Medulla oblongata (tissue), 1 donor: ENCODE measurements at regions not wholly inside any gene's neighbourhood (a gene's known extent, or its start where the extent isn't known, plus 50 kb on each side); places are given as distances from the start of the nearest gene placed in this dataset.

Experiments
- DNase-seq: peaks from one replicate; pipeline ENCODE4 v3.0.0-alpha.2; 2015; ENCODE audit errors: extremely low spot score

DNA sequence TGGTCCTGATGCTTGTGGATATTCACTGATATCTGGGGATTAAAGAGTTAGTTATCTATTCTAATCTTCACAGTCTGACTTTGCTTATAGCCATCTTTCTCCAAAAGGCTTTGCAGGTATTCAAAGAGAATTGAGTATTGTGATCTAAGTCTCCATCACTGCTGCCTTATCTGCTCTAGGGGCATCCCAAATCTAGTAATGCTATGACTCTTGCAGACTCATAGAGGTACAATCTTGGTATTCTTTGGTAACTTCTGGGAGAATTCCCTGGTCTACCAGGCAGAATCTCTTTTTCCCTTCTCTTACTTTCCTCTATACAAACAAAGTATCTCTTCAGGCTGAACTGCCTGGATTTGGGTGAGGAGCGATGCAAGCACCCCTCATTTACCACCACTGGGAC lies 746.3 kb downstream of the JRKL start:
- no peak for DNase-seq

DNA sequence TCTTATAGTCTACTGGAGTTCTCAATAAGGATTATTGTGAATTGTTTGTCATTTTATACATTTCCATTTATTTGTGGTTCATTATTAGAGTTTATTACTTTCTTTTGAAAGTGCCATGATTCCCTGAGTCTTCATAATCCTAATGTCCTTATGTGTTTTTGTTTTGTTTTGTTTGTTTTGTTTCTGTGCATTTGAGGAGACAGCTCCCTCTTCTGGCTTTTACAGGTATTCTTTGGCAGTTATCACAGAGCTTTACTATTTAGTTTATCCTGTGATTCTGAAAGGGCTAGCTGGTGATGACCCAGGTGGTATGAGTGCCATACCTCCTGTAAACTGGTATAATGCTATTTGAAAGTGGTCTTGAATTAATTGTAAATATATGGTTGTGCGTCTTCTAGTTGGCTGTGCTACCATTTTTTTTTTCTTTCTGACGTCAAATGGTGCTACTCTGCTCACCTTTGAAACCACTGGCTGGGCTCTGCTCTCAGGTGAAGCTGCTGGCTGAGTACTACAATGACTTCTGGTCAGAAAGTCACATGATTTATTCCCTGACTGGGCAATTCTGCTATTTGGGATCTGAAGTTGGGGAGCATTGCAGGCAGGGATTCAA lies 751.2 kb downstream of the JRKL start:
- no peak for DNase-seq

DNA sequence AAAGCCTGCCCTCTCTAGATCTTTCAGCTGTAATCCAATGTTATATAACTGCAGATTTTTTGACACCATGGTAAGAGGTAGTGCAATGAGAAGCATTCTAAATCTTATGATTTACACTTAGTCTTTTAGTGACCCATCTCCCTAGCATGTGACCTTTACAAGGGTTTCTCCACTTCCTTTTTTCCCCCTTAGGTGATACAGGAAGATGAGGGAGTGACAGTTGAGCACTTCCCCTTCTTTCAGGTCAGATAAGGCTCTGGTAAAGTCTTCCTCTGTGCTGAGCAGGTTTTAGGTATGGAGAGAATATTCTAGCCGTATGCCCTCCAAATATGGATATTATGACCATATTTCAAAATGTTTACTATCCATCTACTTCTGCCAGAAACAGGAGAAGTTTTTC lies 753.6 kb downstream of the JRKL start:
- no peak for DNase-seq

DNA sequence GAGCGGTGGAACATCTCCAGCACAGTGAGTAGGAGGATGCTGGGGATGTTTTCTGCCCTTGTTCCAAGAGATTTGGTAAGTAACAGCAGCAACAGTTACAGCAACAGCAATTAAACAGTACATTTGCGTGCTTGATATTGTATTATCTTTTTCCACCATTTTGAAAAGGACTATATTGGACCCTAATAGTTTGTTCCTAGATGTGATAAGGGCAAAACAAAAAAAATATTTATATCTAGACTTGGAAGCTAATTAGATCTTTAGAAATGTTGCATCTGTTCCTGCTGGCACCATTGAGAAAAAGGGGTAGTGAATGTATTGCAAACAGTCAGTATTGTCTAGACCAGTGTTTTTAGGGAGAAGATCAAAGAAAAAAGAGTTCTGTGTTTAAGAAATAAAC lies 759.9 kb downstream of the JRKL start:
- no peak for DNase-seq

DNA sequence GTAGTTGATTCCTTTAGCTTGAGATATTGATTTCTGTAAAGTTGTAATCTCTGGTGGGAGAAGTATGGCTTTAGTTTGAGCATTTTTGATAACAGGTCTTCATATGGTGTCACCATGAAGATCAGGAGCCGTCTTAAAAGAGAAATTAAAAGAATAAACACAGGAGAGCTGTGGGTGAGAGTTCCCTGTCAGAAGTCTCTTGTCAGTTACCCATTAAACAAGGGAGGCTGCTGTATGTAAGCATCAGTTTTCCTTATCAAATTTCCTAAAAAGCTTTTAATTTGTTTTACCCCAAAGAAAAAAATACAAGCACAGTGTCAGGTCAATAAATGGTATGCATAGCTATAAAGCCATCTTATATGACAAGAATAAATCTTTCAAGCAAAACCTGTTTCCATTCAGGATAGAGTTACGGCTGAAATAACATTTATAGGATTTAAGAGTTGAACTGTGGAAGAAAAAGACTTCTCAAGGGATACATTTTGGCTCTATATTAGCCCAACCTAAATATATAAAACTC lies 767.5 kb downstream of the JRKL start:
- DNase-seq = no peak

DNA sequence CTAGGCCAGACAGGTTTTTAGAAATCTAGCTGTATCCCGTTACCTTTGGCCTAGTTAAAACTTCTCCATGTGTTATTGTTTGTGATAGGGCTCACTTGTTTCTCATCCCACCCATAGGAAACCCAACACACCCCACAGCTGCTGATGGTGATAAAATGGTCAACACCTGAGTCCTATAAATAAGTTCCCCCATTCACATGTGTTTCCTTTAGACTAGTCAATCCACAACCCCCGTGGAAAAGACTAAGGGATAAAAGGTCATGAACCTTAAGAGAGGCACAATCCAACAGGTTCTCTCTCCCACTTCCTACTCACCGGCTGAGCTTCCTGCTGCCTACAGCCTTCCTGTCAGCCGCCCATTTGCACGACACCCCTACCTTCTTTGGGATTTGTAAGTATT lies 768.4 kb downstream of the JRKL start:
- DNase-seq = no peak

DNA sequence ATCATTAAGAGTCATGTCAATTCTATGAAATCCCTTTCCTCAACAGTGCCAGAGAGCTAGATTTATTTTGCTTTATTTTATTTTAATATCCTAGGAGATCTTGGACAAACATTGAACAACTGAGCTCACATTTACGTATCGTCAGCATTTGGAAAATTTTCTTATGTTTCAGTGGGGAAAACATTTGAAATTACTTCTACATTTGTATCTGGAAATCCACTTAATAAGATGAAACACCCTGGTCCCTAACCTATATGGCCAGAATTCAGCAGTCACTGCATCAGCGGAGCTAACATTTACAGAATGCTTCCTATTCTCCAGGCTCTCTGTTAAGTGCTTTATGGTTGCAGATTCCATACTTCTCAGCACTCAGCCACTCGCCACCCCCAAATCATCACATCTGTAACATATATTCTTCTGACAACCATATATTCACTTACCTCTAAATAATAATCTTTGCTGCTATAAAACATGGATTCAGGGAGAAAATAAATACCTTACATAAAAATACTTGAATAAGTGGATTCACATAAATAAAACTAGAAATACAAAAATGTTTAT lies 773.9 kb downstream of the JRKL start:
- no peak for DNase-seq

DNA sequence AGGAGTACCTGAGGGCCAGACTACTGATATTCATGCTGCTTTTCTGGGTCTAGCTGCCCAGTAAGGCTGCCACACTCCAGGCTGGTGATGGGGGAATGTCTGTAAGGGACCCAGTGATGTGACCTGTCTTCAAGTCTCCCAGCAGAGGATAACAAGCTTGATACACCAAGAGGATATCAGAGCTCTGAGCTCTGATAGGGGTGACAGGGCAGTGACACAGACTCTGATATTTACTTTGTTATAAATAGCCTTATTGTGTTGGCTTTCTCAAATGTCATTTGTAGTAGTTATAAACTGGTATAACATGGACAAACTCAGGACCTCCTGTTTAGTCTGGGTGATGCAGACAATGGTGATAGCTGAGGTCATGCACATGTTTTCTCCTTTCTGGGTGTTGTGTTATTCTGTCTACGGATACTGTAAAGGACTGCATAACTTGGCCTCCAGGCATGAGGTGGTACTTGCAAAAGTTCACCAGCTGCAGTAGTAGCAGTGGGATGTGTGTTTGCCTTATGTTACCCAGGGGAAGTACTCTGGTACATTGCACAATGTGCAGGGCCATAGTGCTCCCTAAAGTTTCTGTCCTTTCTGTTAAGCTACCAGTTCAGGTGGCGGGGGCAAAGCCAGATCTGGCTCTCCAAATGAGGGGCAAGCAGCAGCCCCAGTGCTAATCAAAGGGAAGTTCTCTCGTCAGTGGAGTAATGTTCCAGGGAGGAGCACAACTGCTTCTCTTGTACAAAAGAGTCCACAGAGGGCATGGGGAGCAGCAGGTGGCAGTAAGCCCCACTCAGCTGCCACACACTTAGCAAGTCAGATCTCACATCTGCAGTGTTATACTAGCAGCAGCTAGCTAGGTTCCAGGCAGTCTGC lies 812.2 kb downstream of the JRKL start:
- no peak for DNase-seq

DNA sequence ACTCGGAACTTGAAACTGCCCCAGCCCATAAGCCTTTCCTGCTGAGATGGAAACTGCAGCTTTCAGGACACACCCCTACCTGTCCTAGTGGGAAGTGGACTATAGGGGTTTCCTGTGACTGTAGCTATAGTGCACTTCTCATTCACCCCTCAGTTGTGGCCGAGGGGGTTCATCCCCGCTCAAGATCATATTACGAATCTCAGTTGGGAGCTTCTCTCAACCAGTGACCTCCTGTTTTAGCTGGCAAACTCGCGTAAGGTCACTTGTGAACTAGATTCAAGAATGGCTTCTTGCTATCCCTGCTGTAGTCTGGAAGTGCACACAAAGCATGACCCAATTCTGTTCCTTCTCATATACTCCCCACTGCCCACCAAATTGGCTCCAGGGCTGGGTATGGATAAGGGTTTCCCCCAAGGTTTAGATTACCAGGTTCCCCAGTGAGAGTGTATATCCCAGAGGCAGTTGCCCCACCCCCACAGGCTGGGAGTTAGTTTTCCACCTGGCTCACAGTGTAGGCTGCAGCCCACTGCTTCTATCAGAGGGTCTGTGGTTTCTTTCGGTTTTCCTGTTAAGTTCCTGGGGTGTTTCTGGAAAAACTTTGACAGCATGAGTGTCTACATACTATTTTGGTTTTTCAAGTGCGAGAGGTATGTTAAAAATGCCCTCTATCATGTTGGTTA lies 812.9 kb downstream of the JRKL start:
- no peak for DNase-seq

DNA sequence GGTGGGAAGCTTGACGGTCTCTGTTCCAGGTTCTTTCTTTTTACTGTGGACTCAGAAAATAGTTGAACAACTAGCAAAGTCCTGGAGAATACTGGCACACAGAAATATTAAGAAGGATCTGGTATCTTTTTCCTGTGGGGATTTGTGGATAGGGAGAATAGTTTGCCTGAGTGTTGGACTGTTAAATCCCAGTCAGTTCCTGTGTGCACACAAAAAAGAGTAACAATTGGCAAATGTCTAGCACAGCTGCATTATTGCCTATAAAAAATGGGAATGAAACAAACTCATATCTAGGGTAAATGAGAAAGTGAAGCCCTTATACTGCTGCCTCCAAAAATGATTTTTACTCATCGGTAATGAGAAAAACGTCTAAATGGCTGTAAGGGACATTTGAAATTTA lies 828.2 kb downstream of the JRKL start:
- DNase-seq = no peak

DNA sequence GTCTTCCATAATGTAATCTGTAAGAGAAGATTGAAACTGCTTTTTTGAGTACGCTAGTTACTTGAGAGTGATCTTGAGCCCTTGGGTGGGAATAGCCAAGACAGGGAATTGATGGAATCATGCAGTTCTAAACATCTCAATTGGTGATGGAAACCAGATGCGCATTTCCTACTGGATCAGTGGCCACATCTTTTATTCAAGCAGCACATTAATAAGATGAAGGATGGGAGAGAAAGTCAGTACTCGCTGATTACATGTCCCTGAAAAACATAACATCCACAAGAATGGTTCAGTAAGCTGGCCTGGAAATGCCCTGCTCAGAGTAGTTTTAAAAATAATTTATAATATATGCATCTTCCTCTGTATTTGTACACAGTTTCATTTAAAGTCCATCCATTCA lies 833.8 kb downstream of the JRKL start:
- no peak for DNase-seq

DNA sequence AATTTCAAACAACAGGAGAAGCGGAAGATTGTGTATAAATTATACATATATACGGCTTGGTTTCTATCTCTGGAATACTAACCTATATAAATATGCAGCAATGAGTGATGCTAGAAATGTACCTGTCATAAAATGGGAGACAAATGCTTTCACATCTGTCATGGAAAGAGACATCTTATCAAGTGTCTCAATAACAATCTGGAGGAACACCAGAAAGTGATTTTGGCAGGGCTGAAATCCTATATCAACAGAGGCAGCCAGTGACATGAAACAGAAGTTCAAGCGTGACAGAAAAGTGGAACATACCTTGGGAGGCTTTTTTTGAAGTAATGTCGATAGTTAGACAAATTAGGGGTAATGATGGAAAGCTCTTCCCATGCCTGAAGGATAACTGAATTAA lies 834.6 kb downstream of the JRKL start:
- DNase-seq = no peak

DNA sequence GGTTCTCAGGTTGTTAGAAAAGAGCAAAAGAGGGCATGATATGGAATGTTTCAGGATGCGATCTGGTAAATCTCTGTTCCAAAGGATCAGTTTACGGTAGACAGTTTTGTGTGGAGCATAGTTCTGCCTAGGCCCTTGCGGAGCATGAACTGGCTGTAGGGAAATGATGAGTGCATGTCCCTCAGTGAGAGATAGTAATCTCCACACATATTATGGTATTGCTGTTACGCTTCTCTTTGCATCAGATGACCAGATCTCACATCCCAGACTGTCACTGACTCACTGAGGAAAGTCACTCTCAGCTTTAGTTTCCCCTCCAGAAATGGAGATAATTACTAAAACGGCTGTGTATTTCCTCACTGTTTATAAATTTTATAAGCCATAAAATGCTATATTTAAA lies 836.0 kb downstream of the JRKL start:
- DNase-seq = no peak

DNA sequence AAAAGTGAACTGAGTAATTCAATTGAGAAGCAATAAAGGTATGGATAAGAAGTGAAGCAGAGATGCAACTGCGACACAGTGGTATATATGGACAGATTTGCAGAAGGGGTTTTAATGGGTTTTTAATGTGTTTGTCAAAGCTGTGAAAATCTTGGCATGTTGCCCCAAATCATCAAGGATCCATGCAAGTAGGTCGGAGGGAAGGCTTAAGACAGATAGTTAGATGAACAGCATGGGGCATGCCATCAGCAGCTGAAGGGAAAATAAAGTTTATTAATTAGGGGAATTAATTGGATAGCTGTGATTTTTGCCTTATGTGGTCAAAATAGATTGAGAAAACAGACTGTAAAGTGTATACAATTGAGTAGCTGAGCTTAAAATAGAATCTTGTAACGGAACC lies 840.1 kb downstream of the JRKL start:
- no peak for DNase-seq

DNA sequence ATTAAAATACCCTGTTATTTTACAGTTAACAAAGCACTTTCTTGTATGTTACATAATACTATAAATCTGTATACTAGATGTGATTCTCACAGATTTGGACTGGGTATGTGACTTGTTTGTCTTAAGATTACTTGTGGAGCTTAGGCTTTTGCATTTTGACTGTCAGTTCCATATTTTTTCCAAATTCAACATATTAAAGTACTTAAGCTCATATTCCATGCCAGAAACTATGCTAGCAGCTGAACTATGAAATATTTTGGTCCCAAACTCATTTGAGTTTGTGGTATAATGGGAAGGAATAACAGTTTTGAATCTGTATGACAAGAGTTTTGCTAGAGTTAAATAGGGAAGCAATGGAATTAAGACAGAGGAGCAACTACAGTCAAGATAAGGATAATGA lies 841.4 kb downstream of the JRKL start:
- no peak for DNase-seq

DNA sequence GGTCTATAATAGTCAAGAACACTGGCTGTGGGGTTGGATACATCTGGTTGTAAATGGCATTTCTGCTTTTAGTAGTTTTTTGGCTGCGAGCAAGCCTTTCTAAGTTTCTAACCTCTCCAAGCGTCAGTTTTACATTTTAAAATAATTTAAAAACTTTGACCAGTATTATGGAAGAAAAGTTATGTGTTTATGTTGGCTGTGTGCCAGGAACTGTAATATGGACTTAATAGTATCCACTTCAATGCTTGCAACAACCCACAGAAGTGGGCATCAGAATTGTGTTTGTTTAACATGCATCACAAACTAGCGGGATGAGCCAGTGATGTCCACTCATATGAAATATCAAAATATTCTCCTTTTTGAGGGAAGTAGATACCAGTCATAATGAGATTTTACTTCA lies 844.2 kb downstream of the JRKL start:
- no peak for DNase-seq

DNA sequence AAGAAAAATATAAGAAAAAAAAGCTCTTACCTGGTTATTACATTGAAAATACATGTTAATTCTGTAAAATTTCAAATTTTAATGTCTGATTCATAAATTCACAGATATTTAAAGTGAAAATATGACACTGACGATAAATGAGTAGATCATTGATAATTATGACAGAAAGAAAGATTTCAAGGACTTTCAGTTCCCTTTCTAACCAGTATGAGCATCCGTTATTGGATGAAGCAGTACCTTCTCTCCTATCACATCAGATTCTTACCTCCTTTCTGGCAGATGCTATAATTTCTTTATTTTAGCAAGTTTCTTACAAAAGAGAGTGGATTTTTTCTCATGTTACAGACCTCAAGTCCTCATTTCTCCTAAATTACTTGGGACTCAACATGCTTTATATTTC lies 847.3 kb downstream of the JRKL start:
- DNase-seq = no peak

DNA sequence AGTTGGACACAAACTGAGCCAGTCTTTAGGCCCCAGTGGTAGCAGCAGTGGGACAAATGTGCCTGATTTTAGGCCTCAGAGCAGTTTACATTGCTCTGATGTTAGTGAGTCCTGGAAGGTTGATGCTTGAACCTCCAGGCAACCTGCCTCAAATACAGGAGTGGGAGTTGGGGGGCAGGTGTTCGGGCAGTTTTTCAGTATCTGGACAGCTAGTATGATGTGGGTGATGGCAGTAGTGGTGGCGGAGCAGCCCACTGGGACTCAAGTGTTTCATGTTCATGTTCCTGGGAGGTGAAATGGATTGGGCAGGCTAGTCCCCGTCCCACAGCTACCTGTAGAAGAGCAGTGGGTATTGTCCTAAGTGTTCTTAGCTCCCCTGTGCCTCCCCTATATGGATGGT lies 857.8 kb downstream of the JRKL start:
- no peak for DNase-seq

DNA sequence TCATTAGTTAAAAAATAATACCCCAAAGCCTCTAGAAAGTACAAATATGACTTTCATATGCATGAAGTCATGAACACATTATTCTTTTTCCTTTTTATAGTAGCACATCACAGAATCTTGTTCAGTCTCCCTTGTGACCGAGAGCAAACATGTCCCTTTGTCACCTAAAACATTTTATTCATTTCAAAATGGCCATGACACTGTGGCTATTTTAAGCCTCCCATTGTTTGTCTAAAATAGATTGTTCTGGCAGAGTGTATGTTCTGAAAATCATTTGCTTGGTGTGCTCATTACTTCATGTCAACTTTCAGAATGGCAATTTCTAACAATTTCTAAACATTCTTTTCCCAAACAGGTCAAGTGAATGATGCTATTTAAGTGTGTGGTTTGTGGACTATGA lies 865.0 kb downstream of the JRKL start:
- DNase-seq = no peak

DNA sequence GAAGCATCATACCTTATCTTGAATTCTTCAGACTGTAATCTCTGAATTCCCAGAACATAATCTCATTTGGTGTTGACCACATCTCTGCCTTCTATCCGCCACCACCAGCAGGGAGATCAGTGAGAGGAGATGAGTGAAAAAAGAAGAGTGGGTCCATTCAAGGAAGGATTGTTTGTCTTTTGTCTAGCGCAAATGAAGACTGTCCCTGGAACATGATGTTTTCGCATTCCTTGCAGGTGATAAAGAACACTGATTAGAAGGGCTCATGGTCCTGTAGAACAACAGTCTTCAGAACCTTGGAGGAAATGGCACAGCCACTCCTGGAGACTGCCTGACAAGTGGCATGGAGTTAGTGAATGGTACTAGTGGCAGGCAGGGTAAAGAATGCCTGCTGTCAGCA lies 869.6 kb downstream of the JRKL start:
- no peak for DNase-seq

DNA sequence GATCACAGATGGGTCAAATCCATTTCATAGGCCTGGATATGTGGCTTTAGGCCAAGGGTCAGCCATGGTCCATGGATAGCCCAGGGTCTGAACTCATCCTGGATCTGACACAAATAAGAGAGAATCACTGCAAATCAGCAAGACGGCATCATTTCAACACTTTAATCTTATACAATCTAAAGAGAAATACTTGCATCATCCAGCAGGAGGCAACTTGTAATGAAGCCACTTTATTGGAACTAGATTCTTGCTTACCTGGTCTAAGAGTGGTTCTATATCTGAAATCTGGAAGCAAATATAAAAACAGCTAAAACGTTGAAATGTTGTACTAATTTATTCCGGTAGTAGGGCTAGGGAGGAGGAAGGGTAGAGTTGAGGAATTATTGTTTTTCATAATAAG lies 870.1 kb downstream of the JRKL start:
- no peak for DNase-seq

DNA sequence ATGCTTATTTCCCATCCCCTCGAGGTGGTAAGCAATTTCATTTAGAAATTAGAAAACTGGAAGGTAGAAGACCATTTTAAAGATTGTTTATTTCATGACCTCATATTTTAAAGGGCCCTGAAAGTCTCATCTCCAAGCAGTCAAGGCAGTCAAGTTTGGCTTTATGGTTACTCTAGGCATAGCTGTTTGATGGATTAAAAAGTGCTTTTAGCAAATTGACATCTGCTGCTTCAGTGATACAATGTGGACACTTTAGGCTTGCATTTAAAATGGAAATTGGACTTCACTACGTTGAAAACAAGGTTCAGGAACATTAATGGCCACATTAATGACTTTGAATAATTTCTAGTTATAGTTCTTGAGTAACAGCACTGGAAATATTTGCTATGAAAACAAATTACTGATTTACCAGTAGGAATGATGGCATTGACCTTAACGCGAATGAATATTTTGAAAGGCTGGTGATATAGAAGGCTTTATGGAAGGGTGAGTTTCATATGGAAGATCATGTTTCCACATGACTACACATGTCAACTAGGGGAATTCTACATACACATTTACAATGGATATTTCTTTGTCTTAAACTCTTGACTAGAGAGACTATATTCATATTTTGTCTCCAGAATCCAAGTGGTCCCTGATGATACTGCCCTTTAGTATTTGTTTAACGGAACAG lies 873.5 kb downstream of the JRKL start:
- no peak for DNase-seq
